GM21529 (cell line): ENCODE measurements at regions not wholly inside any gene's neighbourhood (a gene's known extent, or its start where the extent isn't known, plus 50 kb on each side); places are given as distances from the start of the nearest gene placed in this dataset.

Experiments
- ATAC-seq: cut with Tn5 transposase; IDR thresholded peaks from one replicate; pipeline ENCODE4 v1.9.1; 2021; ENCODE audit not compliant: unreplicated experiment

DNA sequence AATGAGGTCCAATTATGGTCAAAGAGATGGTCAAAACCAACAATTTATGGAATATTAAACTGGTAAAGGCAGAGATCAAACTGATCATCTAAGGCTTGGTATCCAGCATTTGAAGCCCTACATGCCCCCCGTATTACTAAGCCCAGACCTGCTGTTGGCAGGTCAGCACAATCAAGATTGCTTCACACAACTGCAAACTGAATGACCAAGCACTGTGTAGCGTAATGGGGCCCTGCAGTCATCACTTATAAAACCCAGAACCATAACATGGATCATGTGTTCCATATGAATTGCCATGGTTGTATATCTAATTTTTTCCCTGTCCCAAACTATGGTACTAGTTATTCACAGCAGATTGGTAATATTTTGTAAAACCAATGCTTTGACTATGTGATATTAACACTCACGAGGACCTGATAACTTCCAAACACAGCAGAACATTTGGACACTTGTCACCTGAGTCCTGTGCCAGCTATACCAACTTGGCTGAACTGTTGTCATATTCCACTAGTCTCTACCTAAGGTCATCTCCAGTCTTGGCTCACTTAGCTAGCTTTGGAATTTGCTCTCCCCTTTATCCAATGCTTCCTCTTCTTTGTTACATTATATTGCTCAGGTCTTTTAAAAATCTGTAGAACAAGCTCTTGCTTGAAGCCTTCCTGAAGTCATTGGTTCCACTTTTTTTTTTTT, 81.7 kb upstream of the HMHB1 start:
- no peak for ATAC-seq

- no peak for ATAC-seq
Observed at GRCh38 chr5:143729334-143729946, 82.5 kb upstream of the HMHB1 start.

DNA sequence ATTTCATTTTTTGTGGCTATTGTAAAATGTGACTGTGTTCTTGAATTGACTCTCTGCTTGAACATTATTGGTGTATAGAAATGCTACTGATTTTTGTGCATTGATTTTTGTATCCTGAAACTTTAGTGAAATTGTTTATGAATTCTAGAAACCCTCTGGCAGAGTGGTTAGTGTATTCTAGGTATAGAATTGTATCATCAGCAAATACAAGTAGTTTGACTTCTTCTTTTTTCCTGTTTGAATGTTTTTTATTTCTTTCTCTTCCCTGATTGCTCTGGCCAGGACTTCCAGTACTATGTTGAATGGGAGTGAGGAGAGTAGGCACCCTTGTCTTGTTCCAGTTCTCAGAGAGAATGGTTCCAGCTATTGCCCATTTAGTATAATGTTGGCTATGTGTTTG, 88.8 kb upstream of the HMHB1 start:
- no peak for ATAC-seq

GRCh38 chr5:143721925-143722324, 90.0 kb upstream of the HMHB1 start:
- ATAC-seq = no peak

DNA sequence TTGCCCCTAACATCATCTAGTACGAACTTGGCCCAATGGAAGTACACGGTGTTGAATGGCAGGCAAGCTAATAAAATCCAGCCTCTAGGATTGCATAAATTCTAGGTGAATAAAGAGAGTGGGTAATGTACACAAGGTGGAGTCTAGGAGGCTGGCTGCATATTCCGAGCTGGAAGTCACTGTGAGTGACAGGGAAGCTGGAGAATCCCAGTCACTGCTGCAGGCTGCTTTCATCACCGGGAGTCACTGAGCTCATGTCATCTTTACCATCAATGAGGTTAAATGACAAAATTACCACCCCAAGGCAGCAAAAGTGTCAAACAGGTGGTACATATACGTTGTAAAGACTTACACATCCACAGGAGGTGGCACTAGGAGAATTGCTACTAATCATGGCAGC, 91.3 kb upstream of the HMHB1 start:
- no peak for ATAC-seq

DNA sequence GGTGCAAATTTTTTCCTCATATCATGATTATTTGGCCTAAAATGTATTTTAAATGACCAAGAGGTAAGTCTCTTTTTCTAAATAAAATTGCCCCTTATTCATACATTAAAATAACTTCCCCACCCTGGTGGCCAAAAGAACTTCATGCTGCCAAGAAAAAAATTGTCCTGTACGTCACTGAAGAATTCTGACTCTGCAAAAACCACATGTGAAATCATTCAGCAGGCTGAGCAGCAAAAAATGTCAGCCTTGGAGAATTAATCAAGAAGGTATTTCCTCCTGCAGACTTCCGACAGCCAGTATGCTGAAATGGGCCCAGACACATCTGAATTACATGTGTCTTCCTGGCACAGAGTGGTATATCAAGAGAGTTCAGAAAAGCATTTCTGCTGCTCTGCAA, 94.6 kb upstream of the HMHB1 start:
- ATAC-seq = no peak

DNA sequence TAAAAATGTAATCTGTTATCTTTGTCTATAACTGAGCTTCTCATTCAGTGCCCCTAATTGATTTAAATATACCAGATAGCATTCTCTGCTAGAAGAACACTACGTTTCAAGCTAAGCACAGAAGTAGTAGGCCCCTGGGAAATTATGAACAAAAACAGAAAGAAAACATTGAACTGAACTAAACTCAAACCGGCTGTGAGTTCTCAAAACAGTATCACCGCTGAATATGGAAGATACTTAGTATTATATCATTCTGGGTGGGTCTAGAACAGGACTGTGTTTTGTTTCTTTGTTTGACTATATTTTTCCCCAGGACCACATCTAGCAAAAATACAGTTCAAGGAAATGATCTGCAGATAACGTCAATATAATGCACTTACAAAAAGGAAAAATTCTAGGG, 95.1 kb upstream of the HMHB1 start:
- ATAC-seq = no peak

GRCh38 chr5:143715616-143716015, 96.3 kb upstream of the HMHB1 start:
- ATAC-seq = no peak

DNA sequence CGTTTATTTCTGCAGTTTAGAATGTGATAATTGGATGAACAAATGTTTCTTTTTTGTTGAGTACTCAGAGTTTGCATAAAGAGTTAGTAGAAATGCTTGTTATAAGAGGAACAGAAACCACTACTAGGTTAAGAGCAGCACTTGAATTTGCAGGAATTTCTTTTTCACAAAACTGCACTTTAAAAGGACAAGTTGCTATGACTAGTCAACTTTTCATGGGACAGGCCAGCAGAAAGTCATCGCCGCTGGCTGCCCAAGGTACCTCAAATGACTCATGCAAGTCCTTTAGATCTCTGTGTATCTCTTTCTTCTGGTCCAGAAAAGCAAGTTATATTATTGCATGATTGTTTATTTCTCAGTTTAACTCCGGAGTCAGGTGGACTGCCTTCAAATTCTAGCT, 97.3 kb upstream of the HMHB1 start:
- peak; percentile 91 for ATAC-seq

DNA sequence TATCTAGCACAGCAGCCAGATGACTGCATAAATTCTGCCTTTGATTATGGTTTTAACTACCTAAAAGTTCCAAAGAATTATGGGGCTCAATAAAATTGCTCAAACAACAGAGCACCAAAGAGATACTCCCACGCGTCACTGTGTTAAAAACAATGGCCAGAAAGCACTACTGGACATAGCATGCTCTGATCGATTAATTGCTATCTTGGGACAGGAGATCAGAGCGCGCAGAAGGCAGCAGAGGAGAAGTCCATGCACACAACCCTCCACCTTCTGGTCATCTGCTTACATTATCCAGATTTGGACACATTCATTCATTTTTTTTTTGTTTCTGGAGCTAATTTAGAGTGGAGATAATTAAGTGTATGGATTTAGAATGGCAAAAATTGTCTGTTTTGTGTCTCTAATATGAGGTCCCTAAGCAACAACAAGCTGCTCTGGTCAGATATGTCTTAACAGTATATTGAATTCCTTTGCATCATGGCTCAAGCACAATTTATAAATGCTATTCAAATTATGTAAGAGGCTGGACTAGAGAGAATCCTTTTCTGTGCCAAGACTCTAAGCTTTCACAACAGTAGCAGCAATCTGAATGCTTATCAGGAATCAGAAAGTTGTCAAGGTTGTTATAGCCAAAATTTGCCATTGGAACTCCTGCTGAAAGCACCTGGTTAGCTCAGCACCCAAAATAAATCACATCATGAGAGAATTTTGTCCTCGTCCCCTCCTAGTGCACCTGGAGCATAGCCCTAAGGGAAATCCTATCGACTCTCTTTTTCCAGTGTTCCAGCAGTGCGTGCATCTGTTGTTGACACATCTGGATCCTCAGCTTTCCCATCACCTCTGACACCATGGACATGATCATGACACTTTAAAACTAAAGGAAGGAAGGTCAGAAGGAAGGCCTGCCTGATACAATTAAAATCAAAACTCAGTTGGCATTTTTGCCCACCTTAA, 98.6 kb upstream of the HMHB1 start:
- ATAC-seq = no peak

GRCh38 chr5:143708672-143709071, 103.3 kb upstream of the HMHB1 start:
- ATAC-seq = no peak

DNA sequence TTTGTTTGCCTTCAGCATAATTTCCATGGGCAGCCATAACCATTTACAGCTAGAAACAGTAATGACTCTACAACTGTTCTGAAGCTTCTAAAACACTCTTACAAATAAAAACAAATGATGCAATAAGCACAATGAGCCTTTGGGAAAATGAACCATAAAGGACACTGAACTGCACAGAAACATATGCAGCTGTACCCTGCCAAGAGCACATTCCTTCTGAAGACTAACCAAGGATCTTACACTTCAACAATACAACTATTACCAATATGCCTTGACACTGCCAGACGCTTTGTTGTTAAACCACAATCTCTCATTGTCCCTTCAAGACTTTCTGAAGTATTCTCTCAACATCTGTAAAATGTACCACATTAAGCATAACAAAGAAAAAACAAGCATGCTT, 104.2 kb upstream of the HMHB1 start:
- ATAC-seq = no peak

- no peak for ATAC-seq
Observed at GRCh38 chr5:143705381-143705780, 106.6 kb upstream of the HMHB1 start.

- ATAC-seq = no peak
Observed at GRCh38 chr5:143703659-143704058, 108.3 kb upstream of the HMHB1 start.

DNA sequence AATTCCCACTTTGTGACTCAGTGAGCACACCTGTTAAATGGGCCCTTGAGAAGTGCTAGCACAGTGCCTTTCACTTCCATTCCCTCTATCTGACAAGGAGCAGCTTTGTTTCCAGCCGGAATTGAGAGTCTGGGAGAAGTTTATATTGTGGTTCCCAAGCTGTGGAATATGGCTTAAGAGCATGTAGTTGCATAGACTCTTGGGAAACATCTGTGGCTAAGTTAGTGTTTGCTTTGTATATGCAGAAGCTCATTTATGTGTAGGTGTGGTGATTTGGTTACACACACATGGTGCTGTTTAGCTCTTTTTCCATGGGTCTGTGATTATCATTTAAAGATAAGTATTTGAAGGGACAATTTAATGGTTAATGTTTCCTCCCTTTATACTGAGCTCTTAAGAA, 110.5 kb upstream of the HMHB1 start:
- no peak for ATAC-seq

DNA sequence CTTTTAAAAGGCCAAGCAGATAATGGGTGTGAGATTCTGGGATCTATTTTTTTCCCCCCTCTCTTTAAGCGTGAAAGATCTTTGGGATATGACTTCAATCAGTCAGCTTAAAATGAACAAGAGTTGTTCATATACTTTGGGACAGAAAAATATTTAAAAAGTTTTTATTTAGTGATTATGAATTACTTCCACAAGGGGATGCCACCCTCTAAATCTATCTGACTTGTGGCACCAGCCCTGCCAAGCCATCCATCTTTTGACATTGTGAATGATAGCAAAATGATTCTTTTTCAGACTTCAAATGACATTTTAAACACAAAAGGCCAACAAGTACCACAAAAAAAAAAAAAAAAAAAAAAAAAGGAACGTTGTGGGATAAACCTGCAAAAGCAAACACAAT, 111.0 kb upstream of the HMHB1 start:
- no peak for ATAC-seq

GRCh38 chr5:143699121-143699520, 112.8 kb upstream of the HMHB1 start:
- no peak for ATAC-seq

GRCh38 chr5:143698574-143698973, 113.4 kb upstream of the HMHB1 start:
- no peak for ATAC-seq

GRCh38 chr5:143696921-143697320, 115.0 kb upstream of the HMHB1 start:
- no peak for ATAC-seq

GRCh38 chr5:143695941-143696340, 116.0 kb upstream of the HMHB1 start:
- no peak for ATAC-seq

- no peak for ATAC-seq
Observed at GRCh38 chr5:143695244-143695864, 116.6 kb upstream of the HMHB1 start.
